WTC11 (cell line): ENCODE measurements at regions not wholly inside any gene's neighbourhood (a gene's known extent, or its start where the extent isn't known, plus 50 kb on each side); places are given as distances from the start of the nearest gene placed in this dataset.

ENCODE experiments used
- CTCF ChIP-seq: fragments of 200-600 bp; IDR thresholded peaks from 2 replicates; pipeline ENCODE4 v1.8.0; 2022; ENCODE audit warnings: antibody characterized with exemption
- GABPB1 ChIP-seq: sonication (generic); formaldehyde crosslinking; IDR thresholded peaks from 2 replicates; pipeline ENCODE4 v1.8.1; 2023; ENCODE audit warnings: mild to moderate bottlenecking, missing genetic modification reagents

- TF ChIP-seq CTCF (no peak), GABPB1 (CRISPR knock-in tag) (no peak)
Observed at GRCh38 chr18:10379522-10379921, 74.9 kb upstream of the APCDD1 start.
